Fibroblast of lung (primary cell): ENCODE measurements at regions not wholly inside any gene's neighbourhood (a gene's known extent, or its start where the extent isn't known, plus 50 kb on each side); places are given as distances from the start of the nearest gene placed in this dataset.

Experiments used
- EZH2 ChIP-seq: IDR thresholded peaks from 2 replicates; pipeline ENCODE4 v1.5.1; 2012; ENCODE audit warnings: low read length, control low read depth, mild to moderate bottlenecking; ENCODE audit errors: missing control alignments
- TF ChIP-seq, protein P1 (sequence below), 2 donors: IDR thresholded peaks in 1 of 2; conservative IDR thresholded peaks in 1 of 2; 1 replicate in 1 of 2; 2 replicates in 1 of 2; pipeline ENCODE4 v1.5.1; 2011 to 2012; ENCODE audit warnings: low read length in 2 of 2, control low read depth in 1 of 2, inconsistent platforms in 1 of 2, low read depth in 1 of 2, mild to moderate bottlenecking in 1 of 2

DNA sequence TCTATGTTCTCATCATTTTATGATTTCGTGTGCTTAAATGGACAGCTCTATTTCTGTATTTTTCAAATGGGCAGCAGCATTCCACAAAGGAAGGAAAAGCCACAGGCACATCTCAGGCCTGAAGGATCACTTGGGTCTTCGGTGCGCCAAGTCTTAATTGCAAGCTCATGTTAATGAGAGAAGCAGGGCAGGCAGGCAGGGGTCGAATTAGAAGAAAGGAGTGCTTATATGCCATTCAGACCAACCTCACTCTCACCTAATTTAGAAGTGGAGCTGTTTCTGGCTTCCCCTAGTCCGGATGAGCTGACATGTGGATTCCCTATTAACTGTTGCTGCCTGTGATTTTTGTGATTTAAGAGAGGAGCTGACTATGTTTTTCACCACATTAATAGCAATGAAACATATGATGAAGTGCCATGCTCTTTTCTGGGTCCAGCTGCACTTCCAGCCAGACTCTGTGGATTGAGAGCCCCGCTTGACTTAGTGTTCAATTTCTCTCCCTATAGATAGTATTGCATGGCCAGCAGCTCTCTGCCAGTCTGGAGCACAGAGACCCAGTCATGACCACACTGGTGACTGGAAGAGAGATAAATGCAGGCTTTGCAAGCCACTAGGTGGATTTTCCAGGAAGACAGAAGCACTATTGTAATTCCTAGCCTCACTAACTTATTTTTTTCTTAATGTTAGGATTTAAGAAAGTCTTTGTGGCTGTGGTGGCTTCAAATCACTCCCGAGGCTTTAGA lies 373.9 kb upstream of the FAT3 start:
- TF ChIP-seq, protein P1, sequence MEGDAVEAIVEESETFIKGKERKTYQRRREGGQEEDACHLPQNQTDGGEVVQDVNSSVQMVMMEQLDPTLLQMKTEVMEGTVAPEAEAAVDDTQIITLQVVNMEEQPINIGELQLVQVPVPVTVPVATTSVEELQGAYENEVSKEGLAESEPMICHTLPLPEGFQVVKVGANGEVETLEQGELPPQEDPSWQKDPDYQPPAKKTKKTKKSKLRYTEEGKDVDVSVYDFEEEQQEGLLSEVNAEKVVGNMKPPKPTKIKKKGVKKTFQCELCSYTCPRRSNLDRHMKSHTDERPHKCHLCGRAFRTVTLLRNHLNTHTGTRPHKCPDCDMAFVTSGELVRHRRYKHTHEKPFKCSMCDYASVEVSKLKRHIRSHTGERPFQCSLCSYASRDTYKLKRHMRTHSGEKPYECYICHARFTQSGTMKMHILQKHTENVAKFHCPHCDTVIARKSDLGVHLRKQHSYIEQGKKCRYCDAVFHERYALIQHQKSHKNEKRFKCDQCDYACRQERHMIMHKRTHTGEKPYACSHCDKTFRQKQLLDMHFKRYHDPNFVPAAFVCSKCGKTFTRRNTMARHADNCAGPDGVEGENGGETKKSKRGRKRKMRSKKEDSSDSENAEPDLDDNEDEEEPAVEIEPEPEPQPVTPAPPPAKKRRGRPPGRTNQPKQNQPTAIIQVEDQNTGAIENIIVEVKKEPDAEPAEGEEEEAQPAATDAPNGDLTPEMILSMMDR (conservative IDR thresholded peaks at IDR 0.05 in 1 of 2, IDR thresholded peaks at IDR 0.05 in 1 of 2; ENCODE audit: low read depth in 1 of 2, low read length in 2 of 2) = no peak
- no peak for TF ChIP-seq EZH2
